Panc1 (cell line): ENCODE measurements at regions not wholly inside any gene's neighbourhood (a gene's known extent, or its start where the extent isn't known, plus 50 kb on each side); places are given as distances from the start of the nearest gene placed in this dataset.

Experiments used
- ATAC-seq: fragments of 200-7000 bp; cut with Tn5 transposase; 2 replicates; pipeline ENCODE4 v1.9.1; 2020; ENCODE audit warnings: mild to moderate bottlenecking, moderate library complexity
- BruUV-seq: library from RNA; stranded (reverse); fragments of 400-500 nt; replicated peaks from 2 replicates; lab custom pipeline; 2021; lab: Mats Ljungman, UMichigan
- CTCF ChIA-PET: fragments of 300-600 bp; sonication (Branson Sonifier 250); formaldehyde crosslinking; loops from one replicate; lab custom pipeline; 2022; ENCODE audit warnings: antibody characterized with exemption; lab: Charles Lee
- POLR2A ChIA-PET: fragments of 300-600 bp; sonication (Branson Sonifier 250); formaldehyde crosslinking; loops from one replicate; lab custom pipeline; 2022; ENCODE audit warnings: antibody characterized with exemption; lab: Charles Lee
- DNase-seq: peaks from one replicate; pipeline ENCODE4 v3.0.0-alpha.2; 2010; ENCODE audit warnings: low read depth, low spot score
- H3K27ac ChIP-seq: 2 replicates; pipeline ENCODE4 v1.5.1; 2011; ENCODE audit warnings: mild to moderate bottlenecking, low read length, inconsistent platforms
- H3K27me3 ChIP-seq: fragments of 200-500 bp; sonication (Bioruptor generic); 2 replicates; pipeline ENCODE4 v1.6.0; 2014; ENCODE audit warnings: low read length, inconsistent platforms; ENCODE audit not compliant: control insufficient read depth, insufficient read depth
- H3K36me3 ChIP-seq: fragments of 200-500 bp; sonication (Bioruptor generic); 2 replicates; pipeline ENCODE4 v1.5.1; 2014; ENCODE audit warnings: inconsistent platforms, mild to moderate bottlenecking, low read length, moderate library complexity; ENCODE audit not compliant: control insufficient read depth, insufficient read depth
- H3K4me1 ChIP-seq: 2 replicates; pipeline ENCODE4 v1.5.1; 2011; ENCODE audit warnings: inconsistent platforms, mild to moderate bottlenecking, low read length, moderate library complexity; ENCODE audit not compliant: control insufficient read depth, insufficient read depth
- H3K4me3 ChIP-seq, 2 experiments: 2 replicates each; pipeline ENCODE4 v1.5.1; 2011 to 2012; ENCODE audit warnings: low read depth in 2 of 2, low read length in 2 of 2, mild to moderate bottlenecking in 2 of 2, inconsistent platforms in 1 of 2, moderate library complexity in 1 of 2
- H3K9me3 ChIP-seq: fragments of 200-500 bp; sonication (Bioruptor generic); 2 replicates; pipeline ENCODE4 v1.5.1; 2014; ENCODE audit warnings: low read depth, mild to moderate bottlenecking, inconsistent platforms, low read length, moderate library complexity; ENCODE audit not compliant: control insufficient read depth, insufficient read depth
- POLR2AphosphoS5 ChIP-seq: IDR thresholded peaks from 2 replicates; pipeline ENCODE4 v1.6.1; 2012; ENCODE audit warnings: mild to moderate bottlenecking, low read depth, low read length, moderate library complexity
- SIN3A ChIP-seq: IDR thresholded peaks from 2 replicates; pipeline ENCODE4 v1.6.1; 2012; ENCODE audit warnings: low read depth, mild to moderate bottlenecking, low read length, moderate library complexity, borderline replicate concordance; ENCODE audit not compliant: insufficient read depth
- TCF7L2 ChIP-seq: IDR thresholded peaks from 2 replicates; pipeline ENCODE4 v1.6.1; 2011; ENCODE audit warnings: mild to moderate bottlenecking, low read depth, low read length, inconsistent platforms
- in situ Hi-C: cut with HindIII; loops from 2 replicates; pipeline ENCODE4 v1.10.0; 2016; ENCODE audit warnings: low sequenced_read_pairs, low pct_unique_long_range_greater_than_20kb
- intact Hi-C: fragments of 100-400 bp; cut with micrococcal nuclease; formaldehyde crosslinking; loops from one replicate; pipeline ENCODE4 v1.10.0; 2022; ENCODE audit not compliant: unreplicated experiment
- TF ChIP-seq, protein P1 (sequence below), 2 experiments: IDR thresholded peaks; 2 replicates each; pipeline ENCODE4 v1.6.1; 2011 to 2012; ENCODE audit warnings: low read depth in 2 of 2, control low read depth in 1 of 2, low read length in 1 of 2, mild to moderate bottlenecking in 1 of 2, moderate library complexity in 1 of 2; ENCODE audit not compliant: insufficient read depth in 1 of 2
- TF ChIP-seq, protein P2 (sequence below): fragments of 450-650 bp; IDR thresholded peaks from 2 replicates; pipeline ENCODE4 v1.5.1; 2017; ENCODE audit warnings: mild to moderate bottlenecking

GRCh38 chr4:46491455-46491854 is 101.5 kb upstream of the GABRA2 start:
- intact Hi-C loops (no loop called here), in situ Hi-C loops (no loop called here)
- H3K27me3 ChIP-seq = no peaks in the 10 kb centered on the region
- TF ChIP-seq TCF7L2 (no peak), SIN3A (no peak), POLR2AphosphoS5 (no peak)
- TF ChIP-seq, protein P1, sequence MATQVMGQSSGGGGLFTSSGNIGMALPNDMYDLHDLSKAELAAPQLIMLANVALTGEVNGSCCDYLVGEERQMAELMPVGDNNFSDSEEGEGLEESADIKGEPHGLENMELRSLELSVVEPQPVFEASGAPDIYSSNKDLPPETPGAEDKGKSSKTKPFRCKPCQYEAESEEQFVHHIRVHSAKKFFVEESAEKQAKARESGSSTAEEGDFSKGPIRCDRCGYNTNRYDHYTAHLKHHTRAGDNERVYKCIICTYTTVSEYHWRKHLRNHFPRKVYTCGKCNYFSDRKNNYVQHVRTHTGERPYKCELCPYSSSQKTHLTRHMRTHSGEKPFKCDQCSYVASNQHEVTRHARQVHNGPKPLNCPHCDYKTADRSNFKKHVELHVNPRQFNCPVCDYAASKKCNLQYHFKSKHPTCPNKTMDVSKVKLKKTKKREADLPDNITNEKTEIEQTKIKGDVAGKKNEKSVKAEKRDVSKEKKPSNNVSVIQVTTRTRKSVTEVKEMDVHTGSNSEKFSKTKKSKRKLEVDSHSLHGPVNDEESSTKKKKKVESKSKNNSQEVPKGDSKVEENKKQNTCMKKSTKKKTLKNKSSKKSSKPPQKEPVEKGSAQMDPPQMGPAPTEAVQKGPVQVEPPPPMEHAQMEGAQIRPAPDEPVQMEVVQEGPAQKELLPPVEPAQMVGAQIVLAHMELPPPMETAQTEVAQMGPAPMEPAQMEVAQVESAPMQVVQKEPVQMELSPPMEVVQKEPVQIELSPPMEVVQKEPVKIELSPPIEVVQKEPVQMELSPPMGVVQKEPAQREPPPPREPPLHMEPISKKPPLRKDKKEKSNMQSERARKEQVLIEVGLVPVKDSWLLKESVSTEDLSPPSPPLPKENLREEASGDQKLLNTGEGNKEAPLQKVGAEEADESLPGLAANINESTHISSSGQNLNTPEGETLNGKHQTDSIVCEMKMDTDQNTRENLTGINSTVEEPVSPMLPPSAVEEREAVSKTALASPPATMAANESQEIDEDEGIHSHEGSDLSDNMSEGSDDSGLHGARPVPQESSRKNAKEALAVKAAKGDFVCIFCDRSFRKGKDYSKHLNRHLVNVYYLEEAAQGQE (IDR thresholded peaks at IDR 0.05; ENCODE audit: insufficient read depth in 1 of 2, low read depth in 2 of 2, low read length in 1 of 2) = no peak
- TF ChIP-seq, protein P2, sequence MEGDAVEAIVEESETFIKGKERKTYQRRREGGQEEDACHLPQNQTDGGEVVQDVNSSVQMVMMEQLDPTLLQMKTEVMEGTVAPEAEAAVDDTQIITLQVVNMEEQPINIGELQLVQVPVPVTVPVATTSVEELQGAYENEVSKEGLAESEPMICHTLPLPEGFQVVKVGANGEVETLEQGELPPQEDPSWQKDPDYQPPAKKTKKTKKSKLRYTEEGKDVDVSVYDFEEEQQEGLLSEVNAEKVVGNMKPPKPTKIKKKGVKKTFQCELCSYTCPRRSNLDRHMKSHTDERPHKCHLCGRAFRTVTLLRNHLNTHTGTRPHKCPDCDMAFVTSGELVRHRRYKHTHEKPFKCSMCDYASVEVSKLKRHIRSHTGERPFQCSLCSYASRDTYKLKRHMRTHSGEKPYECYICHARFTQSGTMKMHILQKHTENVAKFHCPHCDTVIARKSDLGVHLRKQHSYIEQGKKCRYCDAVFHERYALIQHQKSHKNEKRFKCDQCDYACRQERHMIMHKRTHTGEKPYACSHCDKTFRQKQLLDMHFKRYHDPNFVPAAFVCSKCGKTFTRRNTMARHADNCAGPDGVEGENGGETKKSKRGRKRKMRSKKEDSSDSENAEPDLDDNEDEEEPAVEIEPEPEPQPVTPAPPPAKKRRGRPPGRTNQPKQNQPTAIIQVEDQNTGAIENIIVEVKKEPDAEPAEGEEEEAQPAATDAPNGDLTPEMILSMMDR = no peak
- ATAC-seq (no peak), DNase-seq (no peak)
- H3K9me3 ChIP-seq = no peaks in the 10 kb centered on the region
- H3K4me1 ChIP-seq = no peaks in the 10 kb centered on the region
- H3K4me3 ChIP-seq = no peak overlapping the region
- ChIA-PET CTCF (no interaction called here), POLR2A (no interaction called here)
- H3K27ac ChIP-seq = no peak overlapping the region
- no peaks in the 10 kb centered on the region for H3K36me3 ChIP-seq
- BruUV-seq = no TSS peak

DNA sequence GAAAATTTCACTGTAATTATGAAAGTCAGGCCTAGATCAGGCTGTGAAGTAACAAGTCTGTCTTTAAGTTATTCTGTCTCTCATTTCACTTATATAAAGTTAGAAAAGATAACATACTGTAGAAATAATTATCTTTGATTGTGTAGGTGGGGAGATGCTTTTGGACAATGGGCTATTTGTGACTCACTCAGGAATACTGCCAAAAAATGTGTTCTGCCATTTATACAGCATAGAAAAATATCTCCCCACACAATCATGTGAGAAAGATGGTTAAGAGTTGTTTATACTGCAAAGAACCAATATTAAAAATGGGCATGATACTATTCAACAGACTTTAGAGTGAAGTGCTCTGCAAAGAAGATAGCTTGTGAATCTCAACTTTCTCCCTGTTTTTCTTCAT is 95.0 kb upstream of the GABRA2 start:
- in situ Hi-C loops (no loop called here), intact Hi-C loops (no loop called here)
- TF ChIP-seq, protein P2 = no peak
- TF ChIP-seq POLR2AphosphoS5 (no peak), TCF7L2 (no peak), SIN3A (no peak)
- TF ChIP-seq, protein P1 (IDR thresholded peaks at IDR 0.05; ENCODE audit: insufficient read depth in 1 of 2, low read depth in 2 of 2, low read length in 1 of 2) = no peak
- ChIA-PET CTCF (no interaction called here), POLR2A (no interaction called here)
- H3K27ac ChIP-seq = no peak overlapping the region
- no TSS peak for BruUV-seq
- H3K27me3 ChIP-seq = no peaks in the 10 kb centered on the region
- no peaks in the 10 kb centered on the region for H3K9me3 ChIP-seq
- no peaks in the 10 kb centered on the region for H3K36me3 ChIP-seq
- H3K4me1 ChIP-seq = no peaks in the 10 kb centered on the region
- no peak overlapping the region for H3K4me3 ChIP-seq
- DNase-seq = no peak
- no peak for ATAC-seq
